ENCODE measurements at regions not wholly inside any gene's neighbourhood (a gene's known extent, or its start where the extent isn't known, plus 50 kb on each side); places are given as distances from the start of the nearest gene placed in this dataset.

DNA sequence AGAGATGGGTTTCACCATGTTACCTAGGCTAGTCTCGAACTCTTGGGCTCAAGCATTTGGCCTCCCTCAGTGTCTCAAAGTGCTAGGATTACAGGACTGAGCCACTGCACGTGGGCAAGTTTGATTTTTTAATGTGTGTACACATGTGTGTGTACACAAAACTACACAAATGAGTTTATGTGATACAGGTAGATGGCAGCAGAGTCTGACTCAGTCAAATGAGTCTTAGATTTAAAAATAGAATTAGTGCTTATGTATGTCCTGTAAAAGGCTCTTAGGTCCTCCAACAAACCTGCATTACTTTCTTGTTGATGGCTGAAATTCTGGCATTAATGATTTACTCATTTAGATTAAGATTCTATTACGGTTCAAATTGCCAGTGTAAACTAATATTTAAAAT, 293.7 kb downstream of the PCDH17 start:
- CTCF ChIA-PET = no interaction called here
- TF ChIP-seq, protein P1, sequence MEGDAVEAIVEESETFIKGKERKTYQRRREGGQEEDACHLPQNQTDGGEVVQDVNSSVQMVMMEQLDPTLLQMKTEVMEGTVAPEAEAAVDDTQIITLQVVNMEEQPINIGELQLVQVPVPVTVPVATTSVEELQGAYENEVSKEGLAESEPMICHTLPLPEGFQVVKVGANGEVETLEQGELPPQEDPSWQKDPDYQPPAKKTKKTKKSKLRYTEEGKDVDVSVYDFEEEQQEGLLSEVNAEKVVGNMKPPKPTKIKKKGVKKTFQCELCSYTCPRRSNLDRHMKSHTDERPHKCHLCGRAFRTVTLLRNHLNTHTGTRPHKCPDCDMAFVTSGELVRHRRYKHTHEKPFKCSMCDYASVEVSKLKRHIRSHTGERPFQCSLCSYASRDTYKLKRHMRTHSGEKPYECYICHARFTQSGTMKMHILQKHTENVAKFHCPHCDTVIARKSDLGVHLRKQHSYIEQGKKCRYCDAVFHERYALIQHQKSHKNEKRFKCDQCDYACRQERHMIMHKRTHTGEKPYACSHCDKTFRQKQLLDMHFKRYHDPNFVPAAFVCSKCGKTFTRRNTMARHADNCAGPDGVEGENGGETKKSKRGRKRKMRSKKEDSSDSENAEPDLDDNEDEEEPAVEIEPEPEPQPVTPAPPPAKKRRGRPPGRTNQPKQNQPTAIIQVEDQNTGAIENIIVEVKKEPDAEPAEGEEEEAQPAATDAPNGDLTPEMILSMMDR (IDR thresholded peaks at IDR 0.05; ENCODE audit: control extremely low read depth, extremely low read depth, low read depth, missing control alignments) = no peak

DNA sequence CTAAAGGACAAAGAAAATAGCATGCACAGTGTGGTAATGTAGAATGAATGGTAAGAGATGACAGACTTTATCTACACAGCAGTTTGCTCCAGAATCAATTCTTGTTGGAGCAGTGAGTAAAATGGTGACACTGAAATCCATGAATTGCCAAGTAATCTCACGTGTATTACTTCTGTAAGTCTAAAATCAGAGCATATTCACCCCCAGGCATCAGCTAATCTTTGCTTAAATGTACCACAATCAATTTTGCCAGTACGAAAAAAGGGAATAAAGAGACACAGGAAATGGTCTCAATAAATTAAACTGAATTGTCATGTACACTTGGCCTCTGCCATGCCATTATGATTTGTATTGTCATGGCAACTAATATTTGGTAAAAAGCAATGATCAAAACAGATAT, 294.2 kb downstream of the PCDH17 start:
- ChIA-PET CTCF (no interaction called here), POLR2A (no interaction called here)
- DNase-seq (ENCODE audit: extremely low spot score) = no peak
- TF ChIP-seq, protein P1 (IDR thresholded peaks at IDR 0.05; ENCODE audit: control extremely low read depth, extremely low read depth, low read depth, missing control alignments) = no peak

More for the DNA sequence above, 293.7 kb downstream of the PCDH17 start:
- no peak for DNase-seq (ENCODE audit: extremely low spot score)
- POLR2A ChIA-PET = no interaction called here

DNA sequence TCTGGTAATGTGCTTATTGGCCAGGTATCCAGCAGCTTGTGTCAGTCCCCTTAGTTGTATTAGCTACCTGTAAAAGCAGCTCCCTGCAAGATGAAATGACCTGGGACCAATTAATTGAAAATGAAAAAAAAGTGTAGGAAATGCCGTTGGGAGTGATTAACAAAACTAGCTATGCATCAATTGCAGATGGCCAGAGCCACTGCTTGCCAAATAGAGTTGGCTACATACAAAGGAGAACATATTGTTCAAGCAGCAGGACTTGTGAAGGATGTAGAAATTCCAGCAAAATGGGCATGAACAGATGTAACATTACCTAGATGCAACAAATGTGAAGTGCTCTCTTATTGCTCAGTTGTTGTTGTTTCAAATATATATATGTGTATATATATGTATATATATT, 300.5 kb downstream of the PCDH17 start:
- TF ChIP-seq, protein P1 (IDR thresholded peaks at IDR 0.05; ENCODE audit: control extremely low read depth, extremely low read depth, low read depth, missing control alignments) = no peak
- CTCF ChIA-PET = no interaction called here
- DNase-seq (ENCODE audit: extremely low spot score) = no peak
- POLR2A ChIA-PET = no interaction called here

DNA sequence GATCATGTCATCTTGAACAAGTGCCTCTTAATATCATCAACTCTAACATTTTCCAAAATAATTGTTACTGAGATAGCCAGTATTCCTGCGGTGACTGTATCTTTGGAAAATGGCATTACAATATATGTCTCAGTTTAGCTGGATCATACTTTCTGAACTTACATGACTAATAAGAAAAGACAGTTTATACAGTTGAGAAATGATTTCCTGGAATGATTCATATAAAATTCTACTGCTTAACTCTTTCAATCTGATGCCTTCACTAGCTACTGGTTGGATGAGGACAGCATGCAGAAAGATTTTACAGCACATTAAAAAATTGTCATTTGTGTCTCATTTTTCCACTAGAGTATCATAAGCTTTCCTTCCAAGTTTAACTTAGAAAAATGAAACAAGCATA, 302.1 kb downstream of the PCDH17 start:
- ChIA-PET CTCF (no interaction called here), POLR2A (no interaction called here)
- DNase-seq (ENCODE audit: extremely low spot score) = no peak
- TF ChIP-seq, protein P1 (IDR thresholded peaks at IDR 0.05; ENCODE audit: control extremely low read depth, extremely low read depth, low read depth, missing control alignments) = no peak

DNA sequence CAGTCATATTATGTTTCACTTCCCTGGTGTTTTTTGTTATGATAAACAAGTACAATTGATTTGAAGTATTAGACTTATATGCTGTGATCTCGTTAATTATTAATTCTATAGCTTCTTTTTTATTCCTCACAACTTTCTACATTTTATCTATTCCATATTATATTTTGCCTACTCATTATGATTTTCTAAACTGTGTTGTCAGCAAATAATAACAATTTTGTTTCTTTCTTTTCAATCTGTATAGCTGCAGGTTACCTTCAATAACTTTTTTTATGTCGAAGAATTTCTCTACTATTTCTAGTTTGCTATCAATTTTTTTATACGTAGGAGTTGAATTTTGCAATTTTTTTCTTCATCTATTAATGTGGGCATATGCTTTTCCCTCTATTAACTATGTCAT, 304.4 kb downstream of the PCDH17 start:
- TF ChIP-seq, protein P1 (IDR thresholded peaks at IDR 0.05; ENCODE audit: control extremely low read depth, extremely low read depth, low read depth, missing control alignments) = no peak
- ChIA-PET CTCF (no interaction called here), POLR2A (no interaction called here)
- DNase-seq (ENCODE audit: extremely low spot score) = no peak

DNA sequence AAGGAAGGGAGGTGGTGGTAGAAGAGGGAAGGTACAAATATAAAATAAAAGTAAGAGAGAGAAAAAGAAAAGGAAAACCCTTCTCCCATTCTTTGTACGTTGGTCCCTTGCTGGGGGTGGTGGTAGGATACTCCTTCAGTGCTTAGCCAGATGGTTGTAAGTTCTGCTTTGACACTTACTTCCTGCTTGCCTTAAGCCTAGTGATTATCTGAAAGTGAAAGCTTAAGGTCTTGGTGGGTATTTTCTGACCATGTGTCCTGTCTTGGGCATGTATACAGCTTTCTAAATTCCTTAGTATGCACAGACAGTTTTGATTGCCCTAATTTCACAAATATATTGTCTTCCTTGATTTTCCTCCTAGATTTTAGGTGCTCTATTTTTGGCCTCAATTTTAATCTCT, 314.8 kb downstream of the PCDH17 start:
- DNase-seq (ENCODE audit: extremely low spot score) = no peak
- TF ChIP-seq, protein P1 (IDR thresholded peaks at IDR 0.05; ENCODE audit: control extremely low read depth, extremely low read depth, low read depth, missing control alignments) = no peak
- ChIA-PET POLR2A (no interaction called here), CTCF (no interaction called here)

DNA sequence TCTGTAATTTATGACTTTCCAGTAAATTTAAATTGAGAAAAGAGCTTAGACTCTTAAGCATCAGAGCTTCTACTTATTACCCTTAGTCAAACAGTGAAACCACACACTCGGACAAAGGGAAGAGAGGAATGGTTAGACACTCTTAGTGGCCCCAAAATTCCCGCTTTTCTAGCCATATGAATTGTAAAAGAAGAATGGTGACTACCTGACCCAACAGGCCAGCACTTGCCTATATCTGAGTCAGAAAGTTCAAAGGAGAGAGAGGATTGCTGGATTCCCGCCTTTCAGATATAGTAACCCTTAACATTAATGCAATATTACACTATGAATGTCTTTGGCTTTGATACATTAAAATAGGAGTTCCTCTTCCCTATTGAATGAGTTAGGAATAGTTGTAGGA, 317.3 kb downstream of the PCDH17 start:
- DNase-seq (ENCODE audit: extremely low spot score) = no peak
- POLR2A ChIA-PET = no interaction called here
- CTCF ChIA-PET = no interaction called here
- TF ChIP-seq, protein P1 (IDR thresholded peaks at IDR 0.05; ENCODE audit: control extremely low read depth, extremely low read depth, low read depth, missing control alignments) = no peak
